Activated gamma-delta T cell treated with Interleukin-2 at 50 U/mL for 16 hours (primary cell): ENCODE measurements at regions not wholly inside any gene's neighbourhood (a gene's known extent, or its start where the extent isn't known, plus 50 kb on each side); places are given as distances from the start of the nearest gene placed in this dataset.
"Not testable (repeated sequence)": the region's sequence is repeated elsewhere in the genome, so short reads cannot be mapped to it uniquely, and the experiment has no call there.

Source experiments
- DNase-seq: peaks from one replicate; pipeline ENCODE4 v3.0.0-alpha.2; 2020

- no peak for DNase-seq
Measured at GRCh38 chr15:39414201-39414600, 166.7 kb upstream of the THBS1 start.

DNA sequence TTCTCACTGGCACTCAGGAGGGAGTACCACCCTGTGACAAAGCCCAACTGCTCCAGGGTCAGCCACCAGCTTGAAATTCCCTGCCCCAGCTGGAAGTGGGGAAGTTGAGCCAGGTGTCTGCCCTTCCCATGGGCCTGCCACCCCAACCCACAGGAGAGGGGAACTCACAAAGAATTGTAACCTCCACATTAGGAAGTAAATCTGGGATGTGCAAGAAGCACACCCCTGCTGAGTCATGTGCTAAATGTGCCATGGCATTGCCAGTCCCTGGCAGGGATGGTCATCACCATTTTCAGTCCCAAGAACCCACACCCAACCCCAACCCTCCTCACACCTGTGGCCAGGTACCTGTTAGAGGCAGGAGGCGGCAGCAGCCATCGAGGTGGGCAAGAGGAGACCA lies 165.2 kb upstream of the THBS1 start:
- no peak for DNase-seq

DNA sequence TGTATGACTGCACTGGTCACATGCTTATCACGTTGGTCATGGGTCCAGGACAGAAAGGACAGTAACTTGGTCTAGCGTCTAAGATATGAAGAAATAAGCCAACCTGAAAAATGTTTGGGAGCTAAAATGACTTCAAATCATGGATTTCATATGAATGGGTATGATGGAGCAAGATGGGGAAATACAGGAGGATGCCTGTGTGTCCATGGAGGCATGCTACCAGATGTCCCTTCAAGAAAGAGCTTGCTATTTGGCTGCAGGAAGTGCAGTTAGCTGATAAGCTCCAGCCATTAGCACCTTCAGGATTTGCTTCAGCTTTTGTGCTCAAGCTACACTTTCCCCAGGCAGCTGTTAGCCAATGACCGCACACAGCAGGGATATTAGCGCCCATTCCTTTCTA lies 164.6 kb upstream of the THBS1 start:
- DNase-seq, result no peak

DNA sequence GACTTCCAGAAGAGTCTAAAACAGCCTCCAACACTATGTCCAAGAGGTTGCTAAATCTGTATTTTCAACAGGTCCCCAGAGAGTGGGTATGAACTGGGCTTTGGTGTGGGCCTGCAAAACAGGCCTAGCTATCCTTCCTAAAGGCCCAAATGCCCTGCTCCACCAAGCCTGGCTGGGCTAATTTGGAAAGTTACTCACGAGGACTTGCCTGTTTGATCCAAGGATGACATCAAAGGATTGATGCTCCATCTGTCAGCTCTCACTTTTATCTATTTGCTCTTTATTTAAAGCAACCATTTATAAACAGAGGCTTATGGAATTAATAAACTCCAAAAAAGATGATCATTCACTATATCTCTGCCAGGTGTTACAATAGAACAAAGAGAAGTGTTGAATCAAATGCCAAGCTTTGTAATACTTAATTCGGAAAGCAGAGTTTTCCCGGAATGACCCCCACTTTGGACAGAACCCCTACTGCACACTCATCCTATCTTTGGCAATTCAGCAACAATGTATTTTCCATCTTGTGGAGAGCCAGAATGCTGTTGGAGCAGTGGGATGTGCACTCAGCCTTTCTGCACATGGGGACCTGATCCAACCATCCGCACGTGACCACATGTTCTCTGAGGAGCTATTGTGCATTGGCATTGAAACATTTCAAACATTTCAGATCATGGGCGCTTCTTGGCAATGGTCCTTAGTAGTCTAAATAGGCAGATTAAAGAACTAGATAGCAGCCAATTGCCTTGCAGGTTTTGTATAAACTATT lies 163.3 kb upstream of the THBS1 start:
- no peak for DNase-seq

- DNase-seq, result no peak
Measured at GRCh38 chr15:39419651-39420050, 161.2 kb upstream of the THBS1 start.

DNA sequence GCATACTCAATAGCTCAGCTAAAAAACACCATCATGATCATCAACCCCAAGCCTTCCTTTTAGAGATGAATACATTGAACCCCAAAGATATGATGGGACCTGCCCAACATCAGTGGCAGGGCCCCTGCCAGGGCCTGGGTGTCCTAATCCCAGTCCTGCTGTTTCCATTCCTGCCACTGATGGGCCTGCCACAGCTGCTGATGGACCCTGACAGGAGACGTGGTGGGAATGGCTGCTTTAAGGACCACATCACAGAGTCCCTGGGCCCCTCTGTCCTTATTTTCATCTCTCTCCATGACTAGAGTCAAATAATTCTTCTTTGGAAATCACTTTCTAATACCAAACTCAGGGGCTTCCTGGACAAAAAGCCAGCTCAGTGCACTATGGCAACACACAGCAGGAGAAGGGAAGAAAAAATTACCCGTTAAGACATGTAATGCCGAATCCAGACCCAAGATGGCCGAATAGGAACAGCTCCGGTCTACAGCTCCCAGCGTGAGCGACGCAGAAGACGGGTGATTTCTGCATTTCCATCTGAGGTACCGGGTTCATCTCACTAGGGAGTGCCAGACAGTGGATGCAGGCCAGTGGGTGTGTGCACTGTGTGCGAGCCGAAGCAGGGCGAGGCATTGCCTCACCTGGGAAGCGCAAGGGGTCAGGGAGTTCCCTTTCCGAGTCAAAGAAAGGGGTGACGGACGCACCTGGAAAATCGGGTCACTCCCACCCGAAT lies 160.6 kb upstream of the THBS1 start:
- DNase-seq, result not testable (repeated sequence)

DNA sequence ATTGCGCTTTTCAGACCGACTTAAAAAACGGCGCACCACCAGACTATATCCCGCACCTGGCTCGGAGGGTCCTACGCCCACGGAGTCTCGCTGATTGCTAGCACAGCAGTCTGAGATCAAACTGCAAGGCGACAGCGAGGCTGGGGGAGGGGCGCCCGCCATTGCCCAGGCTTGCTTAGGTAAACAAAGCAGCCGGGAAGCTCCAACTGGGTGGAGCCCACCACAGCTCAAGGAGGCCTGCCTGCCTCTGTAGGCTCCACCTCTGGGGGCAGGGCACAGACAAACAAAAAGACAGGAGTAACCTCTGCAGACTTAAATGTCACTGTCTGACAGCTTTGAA lies 160.1 kb upstream of the THBS1 start:
- DNase-seq, result not testable (repeated sequence)

DNA sequence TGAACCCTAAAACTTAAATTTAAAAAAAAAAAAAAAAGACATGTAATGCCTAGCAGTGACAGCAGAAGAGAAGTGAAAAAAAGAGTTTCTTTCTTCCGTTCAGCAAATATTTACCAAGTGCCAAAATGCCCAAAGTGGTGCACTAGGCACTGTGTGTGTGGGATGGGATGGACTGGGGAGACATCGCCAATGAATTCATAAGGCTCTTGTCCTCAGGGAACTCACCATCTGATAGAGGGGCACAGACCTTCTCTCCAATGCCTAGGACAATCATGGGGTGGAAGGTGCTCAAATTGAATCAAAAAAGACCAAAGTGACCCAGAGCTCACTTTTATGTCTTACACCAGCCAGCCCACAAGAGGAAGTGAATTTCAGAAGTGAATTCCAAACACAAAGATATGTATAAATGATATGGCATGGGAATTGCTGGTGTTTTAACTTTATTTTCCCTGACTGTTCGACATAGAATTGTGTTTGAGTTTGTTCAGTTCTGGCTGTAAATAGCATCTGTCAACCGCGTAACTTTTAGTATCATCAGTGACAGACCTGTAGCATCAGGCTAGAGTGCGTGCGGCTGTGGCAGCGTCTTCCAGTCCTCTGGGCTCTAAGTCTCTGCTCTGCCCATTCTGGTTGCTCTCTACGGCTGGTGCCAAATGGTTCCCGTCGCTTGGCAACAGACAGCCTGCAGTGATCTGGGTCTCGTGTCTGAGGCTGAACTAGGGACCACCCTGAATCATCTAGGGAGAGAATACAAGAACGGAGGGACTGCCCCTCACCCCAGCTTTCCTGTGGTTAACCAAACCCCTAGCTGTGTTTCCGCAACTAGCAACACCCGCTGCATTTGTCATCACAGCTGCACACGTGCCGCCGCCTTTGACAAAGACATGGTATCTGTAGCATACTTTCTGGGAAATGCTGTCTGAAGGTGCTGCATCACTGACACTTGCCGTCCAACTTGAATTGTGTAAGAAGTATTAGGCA lies 154.0 kb upstream of the THBS1 start:
- DNase-seq, result peak; percentile 76

DNA sequence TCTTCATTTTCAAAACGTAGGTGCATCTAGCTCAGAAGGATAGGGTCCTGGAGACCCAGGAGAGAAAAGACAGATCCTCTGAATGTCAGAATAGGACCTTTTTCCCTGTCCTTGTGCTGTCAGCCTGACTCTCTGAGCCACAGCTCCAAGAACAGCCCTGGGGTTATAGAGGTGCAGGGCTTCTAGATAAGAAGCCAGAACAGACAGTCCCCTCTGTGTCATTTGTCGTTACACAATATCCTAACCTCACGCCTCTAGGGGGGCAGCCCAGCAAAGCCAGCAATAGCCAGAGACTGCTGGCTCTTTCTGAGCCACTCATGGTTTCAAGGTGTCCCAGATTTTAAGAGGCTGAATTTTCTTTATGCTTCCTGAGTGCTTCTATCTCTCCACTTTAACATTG lies 153.2 kb upstream of the THBS1 start:
- no peak for DNase-seq

GRCh38 chr15:39429898-39430357 lies 151.0 kb upstream of the THBS1 start:
- DNase-seq, result no peak

DNA sequence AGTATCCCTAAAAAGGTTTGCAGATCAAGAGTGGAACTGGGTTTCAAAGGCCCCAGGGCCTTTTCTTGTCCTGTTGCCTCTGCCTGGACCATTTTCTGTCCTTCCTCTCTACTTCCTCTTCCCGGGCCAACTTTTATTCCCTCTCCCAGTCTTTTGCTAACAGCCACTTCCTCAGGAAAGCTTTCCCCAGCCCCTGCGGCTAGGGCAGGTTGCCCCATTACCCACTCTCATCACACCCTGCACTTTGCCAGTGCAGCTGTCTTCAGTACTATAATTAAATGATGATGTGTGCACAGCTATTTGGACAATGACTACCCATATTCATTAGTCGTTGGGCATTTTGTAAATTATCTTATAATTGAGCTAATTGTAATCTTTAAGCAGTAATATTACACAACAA lies 150.5 kb upstream of the THBS1 start:
- DNase-seq, result no peak

DNA sequence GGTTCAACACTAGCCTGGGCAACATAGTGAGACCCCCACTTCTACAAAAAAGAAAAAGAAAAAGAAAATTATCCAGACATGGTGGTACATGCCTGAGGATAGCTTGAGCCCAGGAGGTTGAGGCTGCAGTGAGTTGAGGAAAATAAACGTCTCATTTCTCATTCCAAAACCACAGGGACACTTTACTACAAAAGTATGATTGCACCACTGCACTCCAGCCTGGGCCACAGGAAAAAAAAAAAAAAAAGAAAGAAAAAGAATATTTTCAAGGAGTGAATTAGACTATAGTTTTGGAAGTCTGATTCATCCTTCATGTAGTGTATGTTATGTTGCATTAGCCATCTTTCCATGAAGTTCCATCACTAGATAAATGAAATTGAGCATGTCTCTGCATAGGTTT lies 149.5 kb upstream of the THBS1 start:
- DNase-seq, result no peak

DNA sequence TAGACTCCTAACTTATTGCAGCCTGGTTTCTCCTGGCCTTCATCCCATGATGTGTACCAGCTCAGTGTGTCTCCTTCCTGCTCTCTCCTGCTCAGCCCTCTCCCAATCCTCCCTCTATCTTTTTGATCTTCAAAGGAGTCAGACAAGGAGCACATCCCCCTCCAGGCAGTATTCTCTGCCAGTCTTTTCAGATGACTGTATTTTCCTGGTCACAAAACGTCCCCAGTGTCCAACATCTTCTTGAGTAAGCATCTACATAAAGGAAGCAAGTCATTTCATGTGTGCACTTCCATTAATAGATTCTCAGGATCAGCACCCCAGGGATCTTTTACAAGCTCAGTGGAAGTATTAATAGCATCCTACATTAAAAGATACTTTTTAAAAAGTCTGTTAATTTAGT lies 148.9 kb upstream of the THBS1 start:
- DNase-seq, result no peak

DNA sequence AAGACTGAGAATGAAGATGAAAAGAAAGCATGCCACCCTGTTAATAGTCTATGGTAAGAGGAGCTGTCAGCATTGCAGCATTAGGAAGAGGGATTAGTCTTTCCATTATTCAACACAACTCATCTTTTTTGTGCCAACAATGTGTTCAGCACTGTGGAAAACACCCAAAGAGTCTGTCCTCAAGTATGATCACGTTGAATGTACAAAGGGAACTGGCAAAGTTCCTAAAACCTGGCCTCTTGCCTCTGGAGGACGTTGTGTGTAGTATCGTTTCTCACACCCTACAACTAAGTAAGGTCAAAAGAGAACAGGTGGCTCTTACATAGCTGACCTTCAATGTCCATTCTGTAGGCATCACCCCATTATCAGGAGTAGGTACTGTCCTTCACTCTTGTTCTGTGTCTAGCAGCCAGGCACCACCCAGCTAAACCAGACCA lies 147.9 kb upstream of the THBS1 start:
- no peak for DNase-seq

DNA sequence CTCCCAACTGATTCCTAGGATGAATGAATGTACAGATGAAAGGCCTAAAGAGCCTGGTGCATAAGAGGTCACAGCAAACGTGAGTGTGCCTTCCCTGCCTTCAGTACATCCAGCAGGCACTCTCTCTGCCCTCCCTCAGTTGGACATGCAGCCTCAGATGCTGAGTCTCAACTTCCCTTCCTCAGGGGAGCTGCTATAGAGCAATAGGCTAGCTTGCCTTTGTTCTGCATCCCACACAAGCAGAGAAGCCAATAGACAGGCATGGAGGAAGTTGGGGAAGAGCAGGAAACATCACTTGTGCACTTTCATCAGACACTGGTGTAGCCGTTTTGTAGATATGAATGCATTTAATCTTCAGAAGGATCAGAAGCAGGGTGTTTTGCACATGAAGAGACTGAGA lies 147.5 kb upstream of the THBS1 start:
- DNase-seq, result no peak

GRCh38 chr15:39434163-39434562 lies 146.7 kb upstream of the THBS1 start:
- DNase-seq, result no peak

GRCh38 chr15:39434751-39435238 lies 146.1 kb upstream of the THBS1 start:
- DNase-seq, result no peak

DNA sequence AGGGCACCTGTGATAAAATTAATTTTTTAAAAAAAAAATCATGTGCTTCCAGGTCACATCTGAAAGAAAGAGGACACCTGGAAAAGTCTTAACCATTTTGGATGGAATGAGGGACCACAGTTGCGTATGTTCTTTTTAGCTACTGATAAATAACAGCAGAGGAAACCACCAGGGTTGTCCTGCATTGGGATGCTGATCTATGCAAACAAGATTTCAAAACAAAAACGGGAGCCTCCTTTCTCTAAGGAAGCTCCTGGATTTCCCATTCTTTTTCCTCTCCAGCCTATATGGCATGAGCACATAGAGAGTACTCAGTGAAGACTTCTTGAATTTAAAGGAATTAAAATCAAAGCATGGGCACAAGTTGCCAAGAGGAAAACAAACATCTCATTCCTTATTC lies 145.6 kb upstream of the THBS1 start:
- no peak for DNase-seq

- DNase-seq, result no peak
Measured at GRCh38 chr15:39438260-39438659, 142.6 kb upstream of the THBS1 start.

DNA sequence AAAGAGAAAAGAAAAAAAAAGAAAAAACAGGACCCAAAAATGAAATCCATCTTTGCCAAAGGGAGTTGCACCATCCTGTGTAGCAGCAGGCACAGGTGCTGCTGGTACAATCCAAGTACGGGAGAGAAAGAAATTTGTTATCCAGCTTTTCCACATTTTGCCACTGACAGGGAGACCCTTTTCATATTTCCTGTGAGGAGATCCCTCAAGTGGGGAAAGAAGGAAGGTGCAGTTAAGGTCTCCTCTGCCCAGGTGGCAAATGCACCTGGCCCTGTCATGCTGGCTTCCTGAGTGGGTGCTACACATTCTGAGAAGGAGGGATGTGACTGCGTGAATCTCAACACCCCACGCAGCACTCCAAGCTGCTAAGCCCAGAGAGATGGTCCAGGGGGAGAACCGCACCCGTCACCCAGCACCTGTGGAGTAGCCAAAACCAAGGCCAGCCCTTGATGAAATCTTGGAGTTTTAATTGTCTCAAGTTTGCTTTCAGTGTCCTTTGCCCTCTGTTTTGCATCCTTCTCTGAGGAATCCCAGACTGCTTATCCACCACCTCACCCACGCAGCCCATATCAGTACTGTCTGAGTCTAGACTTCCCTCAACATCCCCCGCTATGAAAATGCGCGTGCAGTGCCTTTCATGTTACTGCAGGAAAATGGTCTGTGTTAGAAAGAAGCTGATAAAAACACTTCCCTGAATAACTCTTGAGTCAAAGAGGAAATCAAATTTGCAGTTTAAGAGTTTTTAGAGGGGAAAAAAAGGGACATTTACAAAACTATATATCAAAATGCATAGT lies 141.9 kb upstream of the THBS1 start:
- DNase-seq, result no peak

GRCh38 chr15:39442898-39443297 lies 138.0 kb upstream of the THBS1 start:
- no peak for DNase-seq

GRCh38 chr15:39443659-39444219 lies 137.1 kb upstream of the THBS1 start:
- no peak for DNase-seq
